Colonic mucosa (tissue), 4 donors: ENCODE measurements at regions not wholly inside any gene's neighbourhood (a gene's known extent, or its start where the extent isn't known, plus 50 kb on each side); places are given as distances from the start of the nearest gene placed in this dataset.

Source experiments
- DNase-seq: peaks from one replicate; pipeline ENCODE4 v3.0.0-alpha.2; 2020
- H3K27ac ChIP-seq: fragments of 200-600 bp; one replicate; pipeline ENCODE4 v1.8.0; 2021
- H3K27me3 ChIP-seq: fragments of 200-600 bp; one replicate; pipeline ENCODE4 v1.8.0; 2021
- H3K36me3 ChIP-seq: fragments of 200-600 bp; one replicate; pipeline ENCODE4 v1.8.0; 2021
- H3K4me1 ChIP-seq: fragments of 200-600 bp; one replicate; pipeline ENCODE4 v1.8.0; 2021; ENCODE audit warnings: mild to moderate bottlenecking
- H3K4me3 ChIP-seq: fragments of 200-600 bp; one replicate; pipeline ENCODE4 v1.8.0; 2021
- H3K9ac ChIP-seq, 2 donors: one replicate each; pipeline ENCODE4 v1.7.0; 2013; ENCODE audit warnings: control low read depth in 2 of 2, low read depth in 2 of 2, low read length in 2 of 2
- H3K9me3 ChIP-seq: fragments of 200-600 bp; one replicate; pipeline ENCODE4 v1.8.0; 2021
- CTCF ChIP-seq: fragments of 200-600 bp; IDR thresholded peaks from one replicate; pipeline ENCODE4 v1.8.0; 2022; ENCODE audit warnings: antibody characterized with exemption, mild to moderate bottlenecking
- intact Hi-C: fragments of 100-400 bp; cut with DNase I; formaldehyde crosslinking; loops from one replicate; pipeline ENCODE4 v1.14.1; 2022
- donor health status: healthy.
- donor health status: DM: no; HTN: no; CAD: no.
- donor health status: DM: no; HTN: no; CAD: no.

GRCh38 chr20:39132511-39132910 lies 170.4 kb downstream of the DHX35 start:
- no peaks in the 10 kb centered on the region for H3K27me3 ChIP-seq
- H3K9me3 ChIP-seq, result no peaks in the 10 kb centered on the region
- no peak for DNase-seq
- H3K4me3 ChIP-seq, result no peak overlapping the region
- no peaks in the 10 kb centered on the region for H3K36me3 ChIP-seq
- intact Hi-C loops, result no loop called here
- no peak for TF ChIP-seq CTCF
- no peaks in the 10 kb centered on the region for H3K4me1 ChIP-seq
- H3K27ac ChIP-seq, result no peak overlapping the region
- no peak overlapping the region for H3K9ac ChIP-seq

GRCh38 chr20:39132093-39132492 lies 169.9 kb downstream of the DHX35 start:
- no peak for DNase-seq
- H3K4me1 ChIP-seq, result no peaks in the 10 kb centered on the region
- H3K36me3 ChIP-seq, result no peaks in the 10 kb centered on the region
- H3K9ac ChIP-seq, result no peak overlapping the region
- H3K27me3 ChIP-seq, result no peaks in the 10 kb centered on the region
- intact Hi-C loops, result no loop called here
- H3K27ac ChIP-seq, result no peak overlapping the region
- H3K4me3 ChIP-seq, result no peak overlapping the region
- TF ChIP-seq CTCF, result no peak
- no peaks in the 10 kb centered on the region for H3K9me3 ChIP-seq

GRCh38 chr20:39130627-39131026 lies 168.5 kb downstream of the DHX35 start:
- no peak overlapping the region for H3K27ac ChIP-seq
- no peak for DNase-seq
- H3K27me3 ChIP-seq, result no peaks in the 10 kb centered on the region
- no peaks in the 10 kb centered on the region for H3K9me3 ChIP-seq
- intact Hi-C loops, result no loop called here
- H3K4me3 ChIP-seq, result no peak overlapping the region
- H3K4me1 ChIP-seq, result no peaks in the 10 kb centered on the region
- TF ChIP-seq CTCF, result no peak
- H3K36me3 ChIP-seq, result no peaks in the 10 kb centered on the region
- H3K9ac ChIP-seq, result no peak overlapping the region

- Histone ChIP-seq H3K4me3 (no peak overlapping the region), H3K27me3 (no peaks in the 10 kb centered on the region), H3K27ac (no peak overlapping the region), H3K9ac (no peak overlapping the region), H3K9me3 (no peaks in the 10 kb centered on the region), H3K36me3 (no peaks in the 10 kb centered on the region), H3K4me1 (no peaks in the 10 kb centered on the region)
- no peak for DNase-seq
- TF ChIP-seq CTCF, result no peak
- intact Hi-C loops, result no loop called here
Measured at GRCh38 chr20:39129523-39129922, 167.4 kb downstream of the DHX35 start.

GRCh38 chr20:39124064-39124463 lies 161.9 kb downstream of the DHX35 start:
- no peaks in the 10 kb centered on the region for H3K36me3 ChIP-seq
- no peak for DNase-seq
- TF ChIP-seq CTCF, result no peak
- intact Hi-C loops, result no loop called here
- no peak overlapping the region for H3K9ac ChIP-seq
- no peaks in the 10 kb centered on the region for H3K9me3 ChIP-seq
- no peaks in the 10 kb centered on the region for H3K4me1 ChIP-seq
- no peaks in the 10 kb centered on the region for H3K27me3 ChIP-seq
- no peak overlapping the region for H3K4me3 ChIP-seq
- no peak overlapping the region for H3K27ac ChIP-seq

GRCh38 chr20:39123185-39123557 lies 161.0 kb downstream of the DHX35 start:
- Histone ChIP-seq H3K36me3 (no peaks in the 10 kb centered on the region), H3K27ac (no peak overlapping the region), H3K9ac (no peak overlapping the region), H3K9me3 (no peaks in the 10 kb centered on the region), H3K27me3 (no peaks in the 10 kb centered on the region), H3K4me3 (no peak overlapping the region), H3K4me1 (no peaks in the 10 kb centered on the region)
- DNase-seq, result no peak
- no peak for TF ChIP-seq CTCF
- intact Hi-C loops, result no loop called here
